ENCODE measurements at regions not wholly inside any gene's neighbourhood (a gene's known extent, or its start where the extent isn't known, plus 50 kb on each side); places are given as distances from the start of the nearest gene placed in this dataset.

DNA sequence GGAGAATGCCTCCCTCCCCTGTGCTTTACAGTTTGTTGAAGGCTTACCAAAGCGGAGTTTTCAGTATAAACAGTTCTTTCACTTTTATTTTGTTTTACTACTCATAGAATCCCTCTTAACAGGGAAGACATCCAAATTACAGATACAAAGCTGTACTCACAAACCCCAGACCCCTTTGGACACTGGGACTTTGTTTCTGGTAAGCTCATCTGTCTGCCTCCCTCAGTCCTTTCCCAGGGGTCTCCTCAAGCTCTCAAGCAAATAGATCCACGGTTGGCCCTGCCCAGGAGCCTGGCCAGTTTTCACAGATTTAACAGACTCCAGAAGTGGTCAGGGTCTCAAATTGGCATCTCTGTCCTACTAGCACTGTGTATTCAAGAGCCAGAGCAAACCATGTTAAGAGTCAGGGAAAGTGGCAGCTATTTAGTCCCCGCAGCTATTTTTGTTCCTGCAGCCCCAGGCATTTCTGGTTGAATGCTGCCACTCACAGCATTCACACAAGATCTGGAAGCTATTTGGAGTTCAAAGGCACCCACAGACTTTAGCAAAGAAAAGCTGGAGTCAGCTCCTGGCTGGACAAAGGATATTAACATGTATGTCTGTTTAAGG lies 54.2 kb downstream of the TMEM100 start:
- no peak for DNase-seq

DNA sequence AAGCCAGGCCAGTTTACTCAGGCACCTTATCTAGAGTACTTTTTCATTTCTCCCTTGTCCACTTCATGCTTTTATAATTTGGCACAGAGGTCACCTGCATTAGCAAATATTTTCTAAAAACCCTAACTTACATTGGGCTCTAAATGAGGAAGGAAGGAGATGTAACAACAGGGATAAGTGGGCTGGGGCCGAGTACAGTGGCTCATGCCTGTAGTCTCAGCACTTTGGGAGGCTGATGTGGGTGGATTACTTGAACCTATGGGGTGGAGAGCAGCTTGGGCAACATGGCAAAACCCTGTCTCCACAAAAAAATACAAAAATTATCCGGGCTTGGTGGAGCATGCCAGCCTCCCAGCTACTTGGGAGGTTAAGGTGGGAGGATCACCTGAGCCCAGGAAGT lies 55.9 kb downstream of the TMEM100 start:
- no peak for DNase-seq

DNA sequence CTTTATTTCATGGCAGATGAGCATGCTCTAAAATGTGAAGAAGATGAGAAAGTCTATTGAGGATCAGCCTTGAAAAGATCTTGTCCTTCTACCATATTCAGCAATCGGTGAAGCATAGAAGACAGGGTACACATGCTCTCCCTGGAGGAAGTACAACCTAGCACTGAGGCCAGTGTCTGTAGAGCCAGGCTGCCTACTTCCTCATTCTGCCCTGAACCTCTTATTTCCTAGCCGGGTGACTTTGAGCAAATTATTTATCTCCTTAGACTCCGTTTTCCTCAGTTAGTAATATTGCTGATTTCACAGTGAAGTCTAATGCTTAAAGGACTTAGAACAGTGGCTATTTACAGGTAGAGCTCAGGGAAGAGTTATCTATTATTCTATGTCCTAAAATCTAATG lies 58.4 kb downstream of the TMEM100 start:
- no peak for DNase-seq

DNA sequence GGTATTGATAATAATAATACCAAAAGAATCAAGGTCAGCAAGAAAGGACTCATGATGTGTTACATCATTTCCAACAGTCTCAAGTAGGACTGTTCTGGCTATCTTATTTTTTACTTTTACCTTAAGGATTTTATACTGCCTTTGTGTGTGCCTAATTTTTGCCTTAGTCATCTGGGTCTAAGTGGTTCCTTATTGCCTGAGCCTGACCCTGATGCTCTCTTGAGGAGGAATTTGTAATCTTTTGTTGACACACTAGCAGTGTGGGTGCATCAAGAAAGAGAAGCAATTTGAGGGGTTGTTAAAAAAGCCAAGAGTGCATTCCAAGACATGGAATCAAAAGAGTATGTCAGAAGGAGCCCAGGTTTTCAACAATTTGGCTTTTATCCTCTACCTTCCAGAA lies 59.3 kb downstream of the TMEM100 start:
- no peak for DNase-seq

DNA sequence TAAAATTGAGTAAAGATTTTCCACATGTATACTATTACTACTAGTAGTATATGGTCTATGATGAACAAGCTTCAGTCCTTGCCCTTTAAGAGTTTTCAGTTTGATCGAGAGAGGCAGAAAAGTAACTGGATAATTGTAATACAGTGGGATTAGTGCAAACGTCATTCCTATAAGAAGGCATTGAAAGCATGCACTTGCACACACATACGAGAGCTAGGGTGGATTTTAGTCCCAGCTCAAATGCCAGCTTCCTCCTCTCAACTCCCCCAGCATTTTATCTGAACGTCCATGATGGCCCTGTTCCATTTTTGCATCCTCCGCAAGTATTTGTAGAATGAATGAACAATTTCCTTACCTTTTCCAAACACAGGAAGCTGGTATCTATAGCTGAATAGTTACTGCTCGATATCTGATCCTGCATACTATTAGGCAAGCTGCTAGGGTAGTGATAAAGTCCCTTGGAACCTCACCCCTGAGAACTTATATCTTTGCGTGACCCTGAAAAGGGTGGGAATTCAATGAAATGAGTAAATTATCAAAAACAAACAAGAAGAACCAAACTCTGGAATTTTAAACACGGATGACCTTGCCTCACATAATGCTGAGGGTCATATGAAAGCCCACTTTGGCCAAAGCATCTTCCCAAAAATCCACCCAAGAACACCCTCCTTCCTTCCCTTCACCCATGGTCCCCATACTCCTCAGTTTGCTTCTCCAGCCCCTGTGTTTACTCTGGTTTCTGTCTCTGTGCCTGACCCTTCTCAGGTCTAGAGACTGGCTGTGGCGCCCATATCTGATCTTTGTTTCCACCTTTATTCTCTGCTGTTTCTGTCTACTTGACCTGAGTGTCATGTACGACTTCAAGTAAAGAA lies 60.5 kb downstream of the TMEM100 start:
- no peak for DNase-seq

DNA sequence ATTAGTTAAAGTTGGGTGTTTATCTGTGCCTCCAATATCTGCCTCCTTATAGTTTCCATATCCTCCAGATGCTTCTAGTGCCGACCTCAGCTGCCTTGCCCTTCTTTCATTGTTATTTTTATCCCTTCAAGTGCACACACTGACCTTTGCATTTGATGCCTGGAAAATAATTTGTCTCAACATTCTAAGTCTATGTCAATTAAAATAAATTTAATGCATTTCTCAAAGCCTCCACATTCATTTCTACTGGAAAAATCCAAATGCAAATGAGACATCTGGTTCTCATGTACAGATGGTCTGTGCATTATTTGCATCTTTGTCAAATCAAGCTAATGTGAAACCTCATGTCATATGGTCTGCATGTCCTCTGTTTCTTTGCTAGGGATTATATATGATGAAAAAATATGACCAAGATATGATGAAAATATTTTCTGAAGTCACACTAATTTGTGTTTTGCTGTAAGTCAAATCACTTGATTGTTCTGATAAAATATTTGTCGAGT lies 61.4 kb downstream of the TMEM100 start:
- no peak for DNase-seq

DNA sequence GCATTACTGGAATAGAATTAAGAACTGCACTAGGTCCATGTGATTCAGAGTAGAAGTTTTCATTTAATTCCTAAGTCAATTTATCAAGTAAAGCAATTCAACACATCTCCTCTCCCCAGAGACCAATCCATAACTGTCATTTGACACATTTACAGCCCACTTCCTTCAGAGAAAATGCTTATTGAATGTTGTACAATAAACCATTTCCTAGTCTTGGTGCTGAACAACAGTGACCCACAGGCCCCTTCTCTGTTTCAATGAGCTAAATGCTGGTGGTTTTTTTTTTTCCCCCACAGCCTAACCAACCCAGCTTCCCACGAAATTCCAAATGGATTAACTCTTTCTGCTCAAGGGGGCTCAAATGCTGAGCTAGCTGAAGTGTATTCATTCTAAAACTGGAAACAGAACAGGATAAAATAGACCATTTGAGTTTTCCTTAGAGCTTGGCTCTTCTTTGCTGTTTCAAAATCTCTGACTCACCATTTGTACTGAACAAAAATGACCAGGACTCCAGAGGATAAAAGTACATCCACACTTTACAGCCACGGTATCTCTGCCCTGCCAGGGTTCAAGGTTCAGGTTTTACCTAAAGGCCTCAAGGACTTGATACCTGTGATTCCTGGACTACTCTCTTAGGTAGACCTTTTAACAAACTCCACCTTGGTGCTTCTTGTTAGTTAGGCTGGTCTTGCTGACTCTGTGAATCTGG lies 62.3 kb downstream of the TMEM100 start:
- no peak for DNase-seq

DNA sequence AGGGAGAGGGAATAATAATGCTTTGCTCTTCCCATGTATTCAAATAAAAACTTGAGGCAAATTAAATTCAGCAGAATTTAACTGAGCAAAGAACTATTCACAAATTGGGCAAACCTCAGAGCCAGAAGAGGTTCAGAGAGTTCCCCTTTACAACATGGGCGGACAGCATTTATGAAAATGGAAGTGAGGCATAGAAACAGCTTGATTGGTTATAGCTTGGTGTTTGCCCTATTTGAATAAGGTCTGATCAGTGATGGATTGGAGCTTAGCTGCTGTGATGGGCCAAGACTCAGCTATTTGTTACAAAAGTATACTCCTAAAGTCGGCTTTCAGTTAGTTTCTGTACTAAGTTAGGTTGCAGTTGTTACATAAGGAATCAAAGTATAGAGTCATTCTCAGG lies 63.0 kb downstream of the TMEM100 start:
- DNase-seq, result no peak

DNA sequence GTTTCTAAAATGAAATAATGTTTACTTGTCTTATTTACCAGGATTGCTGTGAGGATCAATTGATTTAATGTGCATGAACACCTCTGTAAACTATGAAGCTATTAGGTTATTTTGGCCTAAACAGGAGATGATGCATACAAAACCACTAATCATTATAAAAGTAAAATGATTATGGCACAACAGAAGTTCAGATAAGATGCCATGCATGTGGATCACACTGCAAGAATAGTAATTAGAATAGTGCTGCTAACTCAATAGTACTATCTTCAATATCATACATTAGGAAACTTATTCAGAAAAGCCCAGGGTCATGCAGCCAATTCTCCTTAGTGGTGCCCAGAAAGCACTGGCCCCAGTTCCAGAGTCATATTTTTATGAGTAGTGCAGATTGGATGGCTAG lies 66.9 kb downstream of the TMEM100 start:
- DNase-seq, result no peak

DNA sequence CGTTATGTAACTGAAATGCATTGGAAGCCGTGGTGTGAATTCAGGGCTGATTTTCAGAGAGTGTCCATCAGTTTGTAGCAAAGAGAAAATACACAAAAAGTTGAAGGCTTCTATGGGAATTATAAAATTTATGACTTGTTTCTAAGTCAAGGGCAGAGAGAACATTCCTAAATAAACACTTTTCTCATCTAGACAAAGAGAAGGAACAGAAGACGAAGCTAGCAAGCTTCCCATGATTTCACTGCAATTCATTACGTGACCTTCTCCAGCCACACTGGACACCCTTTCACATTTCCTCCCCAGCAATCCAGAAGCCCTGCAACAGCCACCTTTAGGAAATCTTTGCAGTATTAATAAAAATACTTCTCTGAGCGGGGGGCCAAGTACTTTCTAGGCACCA lies 67.8 kb downstream of the TMEM100 start:
- no peak for DNase-seq

DNA sequence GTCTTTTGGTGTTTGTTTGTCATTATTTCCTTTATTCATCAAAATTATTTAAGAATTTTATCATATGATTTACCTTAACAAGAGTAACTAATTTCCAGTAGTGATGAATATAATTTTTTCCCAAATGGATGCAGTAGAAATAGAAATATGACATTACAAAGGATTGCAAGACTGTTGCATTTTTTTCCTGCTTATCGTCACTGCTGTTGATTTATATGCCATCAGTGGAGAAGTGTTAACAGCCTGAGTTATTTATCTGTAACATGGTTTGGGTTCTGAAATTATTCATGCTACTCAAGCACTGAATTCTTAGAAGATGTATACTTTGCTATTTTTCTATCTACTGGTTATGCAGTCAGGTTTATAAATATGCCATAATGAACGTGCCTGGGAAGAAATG lies 68.6 kb downstream of the TMEM100 start:
- no peak for DNase-seq

DNA sequence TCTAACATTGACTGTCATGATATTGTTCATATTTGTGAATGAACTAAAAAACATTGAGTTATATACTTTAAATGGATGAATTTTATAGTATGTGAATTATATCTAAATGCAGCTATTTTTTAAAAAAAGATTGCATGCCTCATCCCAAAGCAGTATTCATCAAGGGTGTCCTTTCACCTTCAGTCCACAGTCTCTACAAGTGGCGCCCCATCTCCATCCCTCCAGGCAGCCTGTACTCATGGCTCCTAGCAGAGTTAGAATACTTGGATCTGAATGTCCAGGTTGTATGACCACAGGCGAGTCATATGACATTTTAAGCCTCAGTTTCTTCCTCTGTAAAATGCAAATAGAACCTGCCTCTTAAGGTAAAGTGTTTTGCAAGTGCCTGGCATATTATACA lies 69.8 kb downstream of the TMEM100 start:
- DNase-seq, result no peak

DNA sequence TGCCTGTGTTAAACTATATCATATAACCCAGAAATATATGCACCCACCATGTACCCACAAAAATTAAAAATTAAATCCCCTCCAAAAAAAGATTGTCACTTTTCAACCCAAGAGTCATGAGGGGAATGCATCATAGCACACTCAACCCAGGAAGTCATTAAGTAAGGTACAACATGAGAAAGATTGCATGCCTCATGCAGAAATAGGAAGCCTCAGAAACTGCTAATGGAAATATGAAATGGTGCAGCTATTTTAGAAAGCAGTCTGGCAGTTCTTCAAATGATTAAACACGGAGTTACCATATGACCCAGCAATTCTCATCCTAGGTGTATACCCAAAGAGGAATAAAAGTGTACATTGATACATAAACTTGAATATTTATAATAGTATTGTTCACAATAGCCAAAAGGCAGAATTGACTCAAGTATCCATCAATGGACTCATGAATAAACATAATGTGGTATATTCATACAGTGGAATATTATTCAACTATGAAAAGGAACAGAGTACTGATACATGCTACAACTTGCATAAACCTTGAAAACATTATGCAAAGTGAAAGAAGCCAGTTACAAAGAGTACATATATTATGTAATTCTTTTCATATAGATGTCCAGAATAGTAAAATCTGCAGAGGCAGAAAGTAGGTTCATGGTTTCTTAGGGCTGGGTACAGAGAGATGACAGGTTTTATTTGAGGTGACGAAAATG lies 70.4 kb downstream of the TMEM100 start:
- DNase-seq, result no peak

DNA sequence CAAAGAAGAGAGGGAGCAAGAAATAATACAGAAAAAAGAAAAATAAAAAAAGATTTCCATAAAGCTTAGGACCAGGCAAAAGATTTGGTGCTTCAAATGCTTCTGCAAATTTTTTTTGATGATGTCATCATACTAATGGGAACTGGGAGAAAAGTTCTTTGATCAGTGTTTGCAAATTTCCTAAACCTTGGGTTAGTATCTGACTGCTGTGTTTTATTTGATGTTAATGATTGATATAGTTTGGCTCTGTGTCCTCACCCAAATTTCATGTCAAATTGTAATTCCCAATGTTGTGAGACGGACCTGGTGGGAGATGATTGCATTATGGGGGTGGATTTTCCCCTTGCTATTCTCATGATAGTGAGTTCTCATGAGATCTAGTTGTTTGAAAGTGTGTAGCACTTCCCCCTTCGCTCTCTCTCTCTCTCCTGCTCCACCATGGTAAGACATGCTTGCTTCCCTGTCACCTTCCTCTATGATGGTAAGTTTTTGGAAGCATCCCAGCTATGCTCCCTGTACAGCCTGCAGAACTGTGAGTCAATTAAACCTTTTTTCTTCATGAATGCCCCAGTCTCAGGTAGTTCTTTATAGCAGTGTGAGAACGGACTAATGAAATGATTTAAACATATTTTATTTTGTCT lies 72.6 kb downstream of the TMEM100 start:
- DNase-seq, result no peak

DNA sequence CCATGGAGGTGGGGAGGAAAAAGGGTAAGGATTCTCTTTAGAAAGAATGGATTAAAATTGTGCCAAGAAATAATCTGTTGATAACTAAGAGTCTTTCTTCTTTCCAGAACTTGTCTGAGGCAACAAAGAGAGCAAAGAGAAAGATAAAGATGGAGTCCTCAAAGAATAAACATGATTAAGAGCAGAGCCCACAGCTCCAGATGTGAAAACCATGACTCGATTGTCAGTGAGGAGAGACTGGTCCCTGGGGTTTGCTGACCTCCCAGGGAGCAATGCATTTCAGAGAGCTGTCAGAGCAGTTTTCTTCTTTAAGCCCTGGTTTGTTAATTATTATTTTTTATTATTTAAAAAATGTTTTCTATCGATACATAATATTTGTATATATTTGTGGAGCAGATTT lies 74.6 kb downstream of the TMEM100 start:
- DNase-seq, result no peak

DNA sequence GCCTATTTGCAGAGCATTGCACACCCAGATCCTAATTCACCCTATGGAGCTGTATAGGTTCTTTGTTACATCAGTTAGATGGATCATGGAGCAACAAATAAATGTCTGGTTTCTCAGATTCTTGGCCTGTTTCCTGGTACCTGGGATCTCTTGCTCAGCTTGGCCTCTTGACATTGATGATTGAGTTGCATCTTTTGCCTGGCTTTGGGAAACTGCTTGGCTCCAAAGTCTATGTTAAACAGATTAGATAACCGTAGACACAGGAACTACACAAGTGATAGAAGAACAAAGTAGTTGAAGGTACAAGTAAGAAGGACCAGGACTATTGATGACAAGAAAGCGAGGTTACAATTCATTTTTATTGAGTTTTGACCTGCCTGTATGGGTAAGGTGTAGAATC lies 77.3 kb downstream of the TMEM100 start:
- DNase-seq, result no peak

DNA sequence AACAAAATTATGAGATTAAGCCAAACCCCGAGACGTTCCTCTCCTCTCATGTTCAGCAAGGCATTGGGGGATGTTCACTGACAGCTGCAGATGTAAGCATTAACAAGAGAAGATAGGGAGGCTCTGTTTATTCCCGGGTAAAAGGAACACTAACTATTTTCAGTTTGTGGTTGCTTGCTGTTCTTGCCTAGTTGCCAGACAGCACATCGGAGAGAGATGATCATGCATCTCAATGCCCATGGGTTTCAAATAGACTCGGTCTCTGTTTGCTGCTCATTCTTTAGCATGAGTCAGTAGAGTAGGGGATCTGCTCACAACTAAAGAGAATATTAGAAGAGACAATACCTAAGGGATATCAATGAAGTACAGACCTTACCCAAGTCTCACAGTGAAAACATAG lies 78.3 kb downstream of the TMEM100 start:
- no peak for DNase-seq

DNA sequence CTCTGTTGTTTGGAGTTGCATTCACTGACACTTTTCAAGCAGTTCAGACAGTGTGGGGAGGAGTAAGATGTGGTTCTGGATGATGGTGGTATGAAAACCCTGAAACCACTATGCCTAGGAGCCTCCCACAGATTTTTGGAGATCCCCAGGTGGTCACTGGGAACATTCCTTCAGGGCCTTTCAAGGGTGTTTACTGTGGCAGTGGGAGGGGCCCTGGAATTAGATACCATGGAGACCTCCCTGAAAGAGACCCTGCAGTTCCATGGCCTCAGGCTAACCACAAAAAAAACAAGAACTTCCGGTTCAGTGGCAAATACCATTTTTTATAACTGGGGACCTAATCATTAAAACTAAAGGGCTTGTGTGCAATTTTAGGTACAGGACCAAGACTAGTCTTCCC lies 79.9 kb downstream of the TMEM100 start:
- DNase-seq, result no peak

DNA sequence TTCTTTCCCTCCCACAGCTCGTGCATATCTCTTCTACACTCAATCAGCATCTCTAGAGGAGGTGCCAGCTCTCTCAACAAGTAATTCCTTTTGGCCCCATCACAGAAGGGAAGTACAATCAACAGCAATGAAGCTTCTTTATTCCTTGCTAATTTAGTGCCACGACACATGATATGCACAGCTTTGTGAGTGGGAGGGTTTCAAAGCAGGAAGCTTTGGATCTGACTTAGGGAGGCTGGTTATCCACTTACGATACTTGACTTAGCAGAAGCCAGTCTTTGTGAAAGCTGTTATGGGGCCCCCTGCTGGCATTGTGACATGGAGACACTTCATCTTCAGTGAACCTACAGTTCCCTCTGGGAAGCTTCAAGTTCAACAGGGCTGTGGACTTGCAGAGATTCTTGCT lies 81.0 kb downstream of the TMEM100 start:
- no peak for DNase-seq

DNA sequence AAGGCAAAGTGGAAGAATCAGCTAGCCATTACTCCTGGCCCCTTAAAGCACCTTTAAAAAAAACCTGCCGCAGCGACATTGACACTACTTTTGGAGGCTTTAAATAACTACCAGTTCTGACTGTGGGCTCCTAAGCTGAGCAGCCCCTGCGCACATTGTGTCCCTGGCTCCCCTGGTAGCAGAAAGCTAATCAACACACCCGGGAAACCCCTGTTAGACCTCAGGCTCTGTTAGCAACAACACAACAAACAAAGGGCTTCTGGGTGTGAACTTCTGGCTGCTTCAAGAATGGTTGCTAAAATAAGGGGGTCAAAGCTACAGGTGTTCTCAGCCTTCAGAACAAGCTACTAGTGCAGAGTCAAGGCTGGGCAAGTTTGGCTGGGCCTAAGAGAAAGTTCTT lies 83.6 kb downstream of the TMEM100 start:
- no peak for DNase-seq

DNA sequence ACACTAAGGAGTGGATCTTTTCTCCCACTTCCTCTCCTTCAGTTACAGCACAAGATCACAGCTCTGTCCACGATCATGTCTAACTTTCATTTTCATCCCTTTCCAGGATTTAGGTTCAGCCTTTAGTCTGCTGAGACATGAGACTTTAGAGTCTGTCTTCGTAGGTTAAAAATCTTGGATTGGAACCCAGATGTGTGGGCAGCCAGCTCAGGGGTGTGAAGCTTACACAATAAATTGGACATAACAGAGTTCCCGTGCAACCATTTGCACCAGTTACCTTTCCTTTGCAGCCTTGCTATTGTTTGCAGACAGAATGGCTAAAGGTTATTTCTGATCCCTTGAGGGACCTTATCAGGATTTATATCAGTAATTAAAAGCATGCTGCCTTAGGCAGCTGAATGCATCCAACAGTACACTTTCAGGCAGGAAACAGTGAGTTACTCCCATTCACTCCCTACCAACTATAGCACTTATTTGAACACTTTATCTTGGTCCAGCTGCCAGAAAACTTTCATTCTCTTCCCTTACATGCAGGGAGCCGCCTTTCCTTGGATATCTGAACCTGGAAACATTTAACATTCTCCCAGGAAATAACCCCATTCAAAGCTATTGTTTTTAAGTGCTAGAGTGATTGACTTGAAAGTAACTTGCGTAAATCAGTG lies 87.3 kb downstream of the TMEM100 start:
- no peak for DNase-seq

DNA sequence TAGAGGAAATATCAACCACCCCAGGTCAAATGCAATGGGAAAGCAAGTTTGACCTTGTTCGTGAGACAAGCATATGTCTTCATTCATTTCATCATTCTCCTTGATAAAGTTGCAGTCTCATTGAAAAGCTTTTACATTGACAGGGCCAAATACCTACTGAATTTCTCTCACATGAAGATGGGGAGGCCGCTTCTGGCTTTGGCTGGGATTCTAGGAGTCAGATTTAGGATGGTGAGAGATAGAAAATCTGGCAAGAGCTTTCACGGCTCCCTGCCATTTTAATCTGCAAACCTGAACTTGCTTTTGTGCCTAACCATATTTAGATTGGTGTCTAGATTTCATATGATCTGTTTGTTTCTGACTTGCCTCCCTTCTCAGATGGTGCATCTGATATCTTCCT lies 88.0 kb downstream of the TMEM100 start:
- DNase-seq, result no peak
